ENCODE measurements at regions not wholly inside any gene's neighbourhood (a gene's known extent, or its start where the extent isn't known, plus 50 kb on each side); places are given as distances from the start of the nearest gene placed in this dataset.

DNA sequence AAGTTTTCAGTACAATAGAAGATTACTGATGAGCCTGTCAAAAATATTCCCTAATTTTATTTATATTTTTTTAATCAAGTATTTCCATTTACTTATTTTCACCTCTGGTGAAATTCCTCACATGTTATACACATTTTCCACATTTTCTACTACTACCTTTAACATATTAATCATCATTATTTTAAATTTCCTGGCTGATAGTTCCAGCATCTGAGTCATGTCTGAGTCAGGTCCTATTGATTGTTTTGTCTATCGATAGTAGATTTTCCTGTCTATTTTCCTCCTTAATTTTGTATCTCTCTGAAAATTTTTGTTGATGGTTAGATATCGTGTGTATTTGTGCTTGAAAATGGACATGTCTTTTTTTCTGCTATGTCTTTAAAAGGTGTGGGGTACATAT lies 211.8 kb upstream of the DSEL start:
- TF ChIP-seq TAF1 (IDR thresholded peaks at IDR 0.05; ENCODE audit: borderline replicate concordance, insufficient read depth, low read length): no peak
- no peak for TF ChIP-seq FOXP2 (optimal IDR thresholded peaks at IDR 0.05; ENCODE audit: borderline replicate concordance, extremely low read depth, extremely low read length, insufficient read depth)
- no peak for TF ChIP-seq POLR2AphosphoS5 (IDR thresholded peaks at IDR 0.05; ENCODE audit: low read depth, low read length)
- TF ChIP-seq SIN3A (IDR thresholded peaks at IDR 0.05; ENCODE audit: borderline replicate concordance, insufficient read depth, low read length): no peak
- TF ChIP-seq, protein P1, sequence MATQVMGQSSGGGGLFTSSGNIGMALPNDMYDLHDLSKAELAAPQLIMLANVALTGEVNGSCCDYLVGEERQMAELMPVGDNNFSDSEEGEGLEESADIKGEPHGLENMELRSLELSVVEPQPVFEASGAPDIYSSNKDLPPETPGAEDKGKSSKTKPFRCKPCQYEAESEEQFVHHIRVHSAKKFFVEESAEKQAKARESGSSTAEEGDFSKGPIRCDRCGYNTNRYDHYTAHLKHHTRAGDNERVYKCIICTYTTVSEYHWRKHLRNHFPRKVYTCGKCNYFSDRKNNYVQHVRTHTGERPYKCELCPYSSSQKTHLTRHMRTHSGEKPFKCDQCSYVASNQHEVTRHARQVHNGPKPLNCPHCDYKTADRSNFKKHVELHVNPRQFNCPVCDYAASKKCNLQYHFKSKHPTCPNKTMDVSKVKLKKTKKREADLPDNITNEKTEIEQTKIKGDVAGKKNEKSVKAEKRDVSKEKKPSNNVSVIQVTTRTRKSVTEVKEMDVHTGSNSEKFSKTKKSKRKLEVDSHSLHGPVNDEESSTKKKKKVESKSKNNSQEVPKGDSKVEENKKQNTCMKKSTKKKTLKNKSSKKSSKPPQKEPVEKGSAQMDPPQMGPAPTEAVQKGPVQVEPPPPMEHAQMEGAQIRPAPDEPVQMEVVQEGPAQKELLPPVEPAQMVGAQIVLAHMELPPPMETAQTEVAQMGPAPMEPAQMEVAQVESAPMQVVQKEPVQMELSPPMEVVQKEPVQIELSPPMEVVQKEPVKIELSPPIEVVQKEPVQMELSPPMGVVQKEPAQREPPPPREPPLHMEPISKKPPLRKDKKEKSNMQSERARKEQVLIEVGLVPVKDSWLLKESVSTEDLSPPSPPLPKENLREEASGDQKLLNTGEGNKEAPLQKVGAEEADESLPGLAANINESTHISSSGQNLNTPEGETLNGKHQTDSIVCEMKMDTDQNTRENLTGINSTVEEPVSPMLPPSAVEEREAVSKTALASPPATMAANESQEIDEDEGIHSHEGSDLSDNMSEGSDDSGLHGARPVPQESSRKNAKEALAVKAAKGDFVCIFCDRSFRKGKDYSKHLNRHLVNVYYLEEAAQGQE (IDR thresholded peaks at IDR 0.05; ENCODE audit: insufficient read depth in 1 of 2, low read depth in 2 of 2, low read length in 2 of 2): no peak

DNA sequence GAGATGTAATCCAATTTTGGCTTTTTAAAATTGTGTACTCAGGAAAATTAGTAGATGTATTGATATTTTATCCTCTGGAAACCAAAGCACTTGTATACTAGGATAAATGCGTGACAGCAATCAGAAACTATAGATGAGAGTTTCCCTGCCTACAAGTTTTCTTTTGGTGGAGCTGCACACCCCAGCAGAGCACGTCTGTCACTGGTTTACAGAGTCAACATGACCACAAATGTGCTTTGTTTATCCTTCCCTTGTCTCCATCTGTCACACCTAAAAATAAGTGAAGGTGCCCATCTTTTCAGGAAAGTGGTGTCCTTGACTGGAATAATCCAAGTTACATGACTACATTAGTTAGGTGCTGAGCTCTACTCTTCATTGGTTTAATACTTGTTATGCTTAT lies 210.4 kb upstream of the DSEL start:
- TF ChIP-seq TAF1 (IDR thresholded peaks at IDR 0.05; ENCODE audit: borderline replicate concordance, insufficient read depth, low read length) (no peak), FOXP2 (optimal IDR thresholded peaks at IDR 0.05; ENCODE audit: borderline replicate concordance, extremely low read depth, extremely low read length, insufficient read depth) (no peak), SIN3A (IDR thresholded peaks at IDR 0.05; ENCODE audit: borderline replicate concordance, insufficient read depth, low read length) (no peak), POLR2AphosphoS5 (IDR thresholded peaks at IDR 0.05; ENCODE audit: low read depth, low read length) (no peak)
- TF ChIP-seq, protein P1 (IDR thresholded peaks at IDR 0.05; ENCODE audit: insufficient read depth in 1 of 2, low read depth in 2 of 2, low read length in 2 of 2): no peak

DNA sequence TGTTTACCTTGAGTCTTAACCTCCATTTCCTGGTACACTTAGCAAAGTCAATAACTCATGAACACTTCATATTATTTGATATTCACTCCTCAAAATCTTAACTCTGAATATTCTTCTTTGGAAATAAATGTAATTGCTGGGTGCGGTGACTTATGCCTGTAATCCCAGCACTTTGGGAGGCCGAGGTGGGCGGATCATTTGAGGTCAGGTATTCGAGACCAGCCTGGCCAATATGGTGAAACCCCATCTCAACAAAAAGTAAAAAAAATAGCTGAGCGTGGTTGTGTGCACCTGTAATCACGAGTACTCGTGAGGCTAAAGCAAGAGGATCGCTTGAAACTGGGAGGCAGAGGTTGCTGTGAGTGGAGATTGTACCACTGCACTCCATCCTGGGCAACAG lies 201.3 kb upstream of the DSEL start:
- TF ChIP-seq POLR2AphosphoS5 (IDR thresholded peaks at IDR 0.05; ENCODE audit: low read depth, low read length) (no peak), FOXP2 (optimal IDR thresholded peaks at IDR 0.05; ENCODE audit: borderline replicate concordance, extremely low read depth, extremely low read length, insufficient read depth) (no peak), TAF1 (IDR thresholded peaks at IDR 0.05; ENCODE audit: borderline replicate concordance, insufficient read depth, low read length) (no peak), SIN3A (IDR thresholded peaks at IDR 0.05; ENCODE audit: borderline replicate concordance, insufficient read depth, low read length) (no peak)
- TF ChIP-seq, protein P1 (IDR thresholded peaks at IDR 0.05; ENCODE audit: insufficient read depth in 1 of 2, low read depth in 2 of 2, low read length in 2 of 2): no peak

DNA sequence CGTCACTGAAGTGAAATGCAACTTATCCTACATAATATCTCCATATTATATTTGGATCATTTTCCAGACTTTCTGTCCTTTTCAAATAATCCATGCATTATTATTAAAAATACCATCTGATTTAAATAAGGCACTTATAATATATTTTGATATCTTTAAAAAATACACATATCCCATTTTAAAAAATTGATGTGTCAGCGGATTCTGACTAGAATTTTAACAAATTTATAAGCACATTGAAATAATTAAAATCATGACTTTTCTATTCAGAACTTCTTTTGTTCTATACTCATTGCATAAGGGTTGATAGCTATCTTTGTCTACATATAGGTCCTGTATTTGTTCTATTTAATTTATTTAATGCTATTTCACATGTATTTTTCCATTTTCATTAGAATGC lies 199.0 kb upstream of the DSEL start:
- TF ChIP-seq FOXP2 (optimal IDR thresholded peaks at IDR 0.05; ENCODE audit: borderline replicate concordance, extremely low read depth, extremely low read length, insufficient read depth) (no peak), POLR2AphosphoS5 (IDR thresholded peaks at IDR 0.05; ENCODE audit: low read depth, low read length) (no peak), TAF1 (IDR thresholded peaks at IDR 0.05; ENCODE audit: borderline replicate concordance, insufficient read depth, low read length) (no peak)
- TF ChIP-seq, protein P1 (IDR thresholded peaks at IDR 0.05; ENCODE audit: insufficient read depth in 1 of 2, low read depth in 2 of 2, low read length in 2 of 2): no peak

DNA sequence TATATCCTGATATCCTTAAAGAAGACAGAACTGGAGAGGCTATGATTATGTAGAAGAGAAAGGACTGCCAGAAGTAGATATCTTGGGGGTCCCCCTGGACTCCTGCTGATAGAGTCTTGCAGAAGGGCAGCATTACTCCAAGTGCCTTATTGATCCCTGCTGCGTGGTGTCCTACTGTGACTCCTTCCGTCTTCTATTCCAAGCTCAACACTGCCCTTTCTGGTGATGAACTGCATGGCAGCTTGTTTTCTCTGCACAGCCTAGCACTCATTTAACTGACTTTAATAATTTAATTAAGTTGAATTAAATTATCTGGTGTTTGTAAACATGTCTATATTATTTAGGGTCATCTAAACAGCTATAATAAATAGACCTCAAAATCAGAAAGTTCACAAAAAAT lies 194.1 kb upstream of the DSEL start:
- no peak for TF ChIP-seq SIN3A (IDR thresholded peaks at IDR 0.05; ENCODE audit: borderline replicate concordance, insufficient read depth, low read length)
- TF ChIP-seq TAF1 (IDR thresholded peaks at IDR 0.05; ENCODE audit: borderline replicate concordance, insufficient read depth, low read length): no peak
- TF ChIP-seq FOXP2 (optimal IDR thresholded peaks at IDR 0.05; ENCODE audit: borderline replicate concordance, extremely low read depth, extremely low read length, insufficient read depth): no peak
- no peak for TF ChIP-seq POLR2AphosphoS5 (IDR thresholded peaks at IDR 0.05; ENCODE audit: low read depth, low read length)
- TF ChIP-seq, protein P1 (IDR thresholded peaks at IDR 0.05; ENCODE audit: insufficient read depth in 1 of 2, low read depth in 2 of 2, low read length in 2 of 2): no peak
